ENCODE measurements at regions not wholly inside any gene's neighbourhood (a gene's known extent, or its start where the extent isn't known, plus 50 kb on each side); places are given as distances from the start of the nearest gene placed in this dataset.

GRCh38 chr4:120622601-120623000 is 299.9 kb downstream of the PRDM5 start:
- Histone ChIP-seq H4K20me1 (ENCODE audit: insufficient read depth, low read length) (no peaks in the 10 kb centered on the region), H2AFZ (ENCODE audit: insufficient read depth, low read depth, low read length, poor library complexity, severe bottlenecking) (no peak overlapping the region), H3K4me2 (replicated peaks; ENCODE audit: extremely low read depth, low read length, poor library complexity, severe bottlenecking) (no peak overlapping the region), H3K9ac (ENCODE audit: insufficient read depth, low read length, poor library complexity, severe bottlenecking) (no peak overlapping the region), H3K27ac (ENCODE audit: low read depth in 1 of 2, low read length in 2 of 2) (no peak overlapping the region), H3K9me3 (replicated peaks in 1 of 2; ENCODE audit: control insufficient read depth in 1 of 2, insufficient read depth in 1 of 2, low read length in 2 of 2) (no peaks in the 10 kb centered on the region), H3K36me3 (replicated peaks in 1 of 2; ENCODE audit: control insufficient read depth in 1 of 2, insufficient read depth in 2 of 2, low read length in 2 of 2) (no peaks in the 10 kb centered on the region), H3K4me3 (replicated peaks in 1 of 3; ENCODE audit: low read depth in 2 of 3, low read length in 3 of 3) (no peak overlapping the region), H3K4me1 (ENCODE audit: control insufficient read depth in 1 of 2, insufficient read depth in 2 of 2, low read length in 2 of 2) (no peaks in the 10 kb centered on the region), H3K79me2 (ENCODE audit: insufficient read depth, low read length) (no peaks in the 10 kb centered on the region), H3K27me3 (ENCODE audit: control insufficient read depth in 2 of 2, insufficient read depth in 2 of 2, low read length in 2 of 2) (no peaks in the 10 kb centered on the region)
- peaks cover 0 to 1% (median 1%) of the 10 kb centered on the region in 3 donors for H3K27me3 Mint-ChIP-seq (ENCODE audit: low read depth in 3 of 3)
- H3K27ac Mint-ChIP-seq, result no peak overlapping the region
- H3K9me3 Mint-ChIP-seq, result peaks cover 0 to 6% (median 2%) of the 10 kb centered on the region in 7 donors
- no peaks in the 10 kb centered on the region for H3K4me1 Mint-ChIP-seq
- no peak for DNase-seq
- H3K4me3 Mint-ChIP-seq, result no peak overlapping the region
- intact Hi-C loops (cut with micrococcal nuclease), result no loop called here
- no peak for TF ChIP-seq CTCF (IDR thresholded peaks at IDR 0.05)
- no peaks in the 10 kb centered on the region for H3K36me3 Mint-ChIP-seq

- H3K27ac ChIP-seq (ENCODE audit: low read depth in 1 of 2, low read length in 2 of 2), result no peak overlapping the region
- H2AFZ ChIP-seq (ENCODE audit: insufficient read depth, low read depth, low read length, poor library complexity, severe bottlenecking), result no peak overlapping the region
- H3K27me3 ChIP-seq (ENCODE audit: control insufficient read depth in 2 of 2, insufficient read depth in 2 of 2, low read length in 2 of 2), result no peaks in the 10 kb centered on the region
- no peaks in the 10 kb centered on the region for H3K79me2 ChIP-seq (ENCODE audit: insufficient read depth, low read length)
- no peak overlapping the region for H3K9ac ChIP-seq (ENCODE audit: insufficient read depth, low read length, poor library complexity, severe bottlenecking)
- peaks cover 0 to 2% (median 1%) of the 10 kb centered on the region in 3 donors for H3K27me3 Mint-ChIP-seq (ENCODE audit: low read depth in 3 of 3)
- no peaks in the 10 kb centered on the region for H3K36me3 Mint-ChIP-seq
- no peak overlapping the region for H3K4me3 ChIP-seq (replicated peaks in 1 of 3; ENCODE audit: low read depth in 2 of 3, low read length in 3 of 3)
- H3K9me3 ChIP-seq (replicated peaks in 1 of 2; ENCODE audit: control insufficient read depth in 1 of 2, insufficient read depth in 1 of 2, low read length in 2 of 2), result no peaks in the 10 kb centered on the region
- intact Hi-C loops (cut with micrococcal nuclease), result no loop called here
- H3K4me1 ChIP-seq (ENCODE audit: control insufficient read depth in 1 of 2, insufficient read depth in 2 of 2, low read length in 2 of 2), result no peaks in the 10 kb centered on the region
- H3K9me3 Mint-ChIP-seq, result peaks cover 0 to 1% (median 0%) of the 10 kb centered on the region in 7 donors
- no peak for DNase-seq
- H3K4me2 ChIP-seq (replicated peaks; ENCODE audit: extremely low read depth, low read length, poor library complexity, severe bottlenecking), result no peak overlapping the region
- no peak overlapping the region for H3K4me3 Mint-ChIP-seq
- H3K36me3 ChIP-seq (replicated peaks in 1 of 2; ENCODE audit: control insufficient read depth in 1 of 2, insufficient read depth in 2 of 2, low read length in 2 of 2), result no peaks in the 10 kb centered on the region
- no peaks in the 10 kb centered on the region for H3K4me1 Mint-ChIP-seq
- TF ChIP-seq CTCF (IDR thresholded peaks at IDR 0.05), result no peak
- H3K27ac Mint-ChIP-seq, result no peak overlapping the region
- H4K20me1 ChIP-seq (ENCODE audit: insufficient read depth, low read length), result no peaks in the 10 kb centered on the region
These were observed 305.4 kb downstream of the PRDM5 start for GRCh38 chr4:120617171-120617570.
